SJSA1 (cell line): ENCODE measurements at regions not wholly inside any gene's neighbourhood (a gene's known extent, or its start where the extent isn't known, plus 50 kb on each side); places are given as distances from the start of the nearest gene placed in this dataset.
"Not testable (repeated sequence)": the region's sequence is repeated elsewhere in the genome, so short reads cannot be mapped to it uniquely, and the experiment has no call there.

ENCODE experiments used
- DNase-seq, 2 experiments: peaks; one replicate each; pipeline ENCODE4 v3.0.0-alpha.2; 2015 to 2020; ENCODE audit warnings: low spot score in 2 of 2, low read depth in 1 of 2
- H3K27ac ChIP-seq: fragments of 250-450 bp; sonication (Bioruptor Pico); 2 replicates; pipeline ENCODE4 v1.5.1; 2020; ENCODE audit warnings: mild to moderate bottlenecking, moderate library complexity
- H3K27me3 ChIP-seq: fragments of 250-450 bp; sonication (Bioruptor Pico); replicated peaks from 2 replicates; pipeline ENCODE4 v1.5.1; 2020; ENCODE audit warnings: mild to moderate bottlenecking, moderate library complexity
- H3K36me3 ChIP-seq: fragments of 250-450 bp; sonication (Bioruptor Pico); 2 replicates; pipeline ENCODE4 v1.5.1; 2020; ENCODE audit warnings: mild to moderate bottlenecking
- H3K4me1 ChIP-seq: fragments of 250-450 bp; sonication (Bioruptor Pico); replicated peaks from 2 replicates; pipeline ENCODE4 v1.6.1; 2021; ENCODE audit warnings: mild to moderate bottlenecking
- H3K4me3 ChIP-seq: fragments of 250-450 bp; sonication (Bioruptor Pico); 2 replicates; pipeline ENCODE4 v1.5.1; 2020; ENCODE audit warnings: mild to moderate bottlenecking
- H3K9me3 ChIP-seq: fragments of 250-450 bp; sonication (Bioruptor Pico); replicated peaks from 2 replicates; pipeline ENCODE4 v1.5.1; 2020; ENCODE audit warnings: mild to moderate bottlenecking

DNA sequence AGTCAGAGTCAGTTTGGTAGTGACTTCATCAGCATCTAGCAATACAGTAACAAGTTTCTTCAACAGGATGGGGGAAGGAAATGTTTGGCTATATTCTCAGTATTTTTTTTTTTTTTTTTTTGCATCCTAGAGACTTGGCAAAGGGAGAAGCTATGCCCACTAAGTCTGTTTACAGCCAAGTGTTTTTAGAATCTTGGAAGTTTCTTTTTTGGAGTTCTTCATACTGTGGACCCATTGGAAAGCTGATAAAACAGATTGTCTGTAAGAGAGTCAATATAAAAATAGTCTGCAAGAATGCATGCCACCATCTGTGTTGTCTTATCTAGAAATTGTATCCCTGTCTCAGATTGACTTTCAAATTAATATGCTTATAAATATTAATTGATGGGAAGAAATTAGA, 171.2 kb downstream of the ADCYAP1 start:
- no peak overlapping the region for H3K27ac ChIP-seq
- no peaks in the 10 kb centered on the region for H3K36me3 ChIP-seq
- no peak overlapping the region for H3K4me3 ChIP-seq
- H3K4me1 ChIP-seq: no peaks in the 10 kb centered on the region
- DNase-seq: no peak
- no peaks in the 10 kb centered on the region for H3K9me3 ChIP-seq
- no peaks in the 10 kb centered on the region for H3K27me3 ChIP-seq

DNA sequence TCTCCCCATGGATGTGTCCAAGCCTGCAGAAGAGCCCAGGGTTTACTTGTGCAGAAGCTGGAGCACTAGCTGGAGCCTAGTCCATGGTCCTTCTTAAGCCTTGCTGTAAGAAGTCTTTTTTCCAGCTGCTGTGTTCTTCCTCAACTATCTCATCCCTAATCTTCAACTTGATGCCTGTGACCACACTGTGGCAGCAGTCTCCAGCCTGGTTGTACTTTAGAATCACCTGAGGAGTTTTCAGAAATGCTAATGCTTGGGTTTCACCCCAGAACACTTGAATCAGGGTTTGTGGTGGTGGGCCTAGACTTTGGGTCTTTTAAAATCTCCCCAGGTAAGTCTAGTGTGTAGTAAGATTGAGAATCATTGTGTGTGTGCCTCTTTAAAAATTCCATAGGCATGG, 173.6 kb downstream of the ADCYAP1 start:
- H3K27ac ChIP-seq: no peak overlapping the region
- no peak overlapping the region for H3K4me3 ChIP-seq
- H3K9me3 ChIP-seq: no peaks in the 10 kb centered on the region
- H3K27me3 ChIP-seq: no peaks in the 10 kb centered on the region
- no peaks in the 10 kb centered on the region for H3K4me1 ChIP-seq
- no peaks in the 10 kb centered on the region for H3K36me3 ChIP-seq
- no peak for DNase-seq

DNA sequence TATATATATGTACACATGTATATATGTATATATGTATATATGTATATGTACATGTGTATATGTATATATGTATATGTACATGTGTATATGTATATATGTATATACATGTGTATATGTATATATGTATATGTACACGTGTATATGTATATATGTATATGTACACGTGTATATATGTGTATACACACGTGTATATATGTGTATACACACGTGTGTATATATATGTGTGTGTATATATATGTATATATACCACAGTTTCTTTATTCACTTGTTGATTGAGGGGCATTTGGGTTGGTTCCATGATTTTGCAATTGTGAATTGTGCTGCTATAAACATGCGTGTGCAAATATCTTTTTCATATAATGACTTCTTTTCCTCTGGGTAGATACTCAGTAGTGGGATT, 179.0 kb downstream of the ADCYAP1 start:
- not testable (repeated sequence) for H3K9me3 ChIP-seq, H3K36me3 ChIP-seq

DNA sequence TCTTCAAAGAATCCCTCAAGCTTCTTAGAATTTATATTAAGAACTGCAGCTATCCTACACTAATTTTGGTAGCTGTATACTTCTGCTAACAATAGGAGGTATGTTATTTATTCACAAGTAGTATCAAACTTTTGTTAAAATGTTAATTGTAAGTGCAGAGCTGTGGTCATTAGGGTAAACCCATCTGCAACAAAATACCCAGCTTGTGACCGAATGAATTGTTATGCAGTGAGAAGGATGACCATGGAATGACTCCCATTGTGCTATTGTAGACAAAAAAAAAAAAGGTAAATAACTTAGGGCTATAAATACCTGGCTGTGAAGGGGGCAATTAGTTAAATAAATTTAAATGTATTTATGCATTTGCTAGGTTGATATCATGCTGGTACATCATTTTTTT, 186.1 kb downstream of the ADCYAP1 start:
- H3K27ac ChIP-seq: no peak overlapping the region
- H3K27me3 ChIP-seq: no peaks in the 10 kb centered on the region
- DNase-seq: no peak
- no peak overlapping the region for H3K4me3 ChIP-seq
- H3K9me3 ChIP-seq: no peaks in the 10 kb centered on the region
- H3K36me3 ChIP-seq: no peaks in the 10 kb centered on the region
- no peaks in the 10 kb centered on the region for H3K4me1 ChIP-seq

More for the DNA sequence above, 179.0 kb downstream of the ADCYAP1 start:
- not testable (repeated sequence) for H3K27me3 ChIP-seq, H3K4me1 ChIP-seq, H3K4me3 ChIP-seq, DNase-seq, H3K27ac ChIP-seq

DNA sequence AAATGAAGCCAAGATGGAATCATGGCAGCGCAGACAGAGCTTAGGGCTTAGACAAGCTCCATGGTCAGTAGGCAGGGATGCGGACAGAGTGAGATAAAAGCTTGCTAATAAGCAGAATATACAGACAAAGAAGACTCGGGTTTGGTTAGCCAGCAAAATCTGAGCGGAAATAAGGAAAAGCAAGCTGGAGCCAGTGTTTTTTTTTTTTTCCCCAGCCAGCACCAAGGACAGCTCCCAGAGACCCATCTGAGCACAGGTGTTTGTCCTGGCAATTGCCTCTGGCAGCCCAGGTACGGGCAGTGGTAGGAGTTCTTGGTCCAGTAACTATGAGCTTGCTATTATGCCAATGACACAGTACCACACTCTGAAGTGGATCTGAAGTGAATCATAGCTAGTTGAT, 187.6 kb downstream of the ADCYAP1 start:
- no peak overlapping the region for H3K27ac ChIP-seq

DNA sequence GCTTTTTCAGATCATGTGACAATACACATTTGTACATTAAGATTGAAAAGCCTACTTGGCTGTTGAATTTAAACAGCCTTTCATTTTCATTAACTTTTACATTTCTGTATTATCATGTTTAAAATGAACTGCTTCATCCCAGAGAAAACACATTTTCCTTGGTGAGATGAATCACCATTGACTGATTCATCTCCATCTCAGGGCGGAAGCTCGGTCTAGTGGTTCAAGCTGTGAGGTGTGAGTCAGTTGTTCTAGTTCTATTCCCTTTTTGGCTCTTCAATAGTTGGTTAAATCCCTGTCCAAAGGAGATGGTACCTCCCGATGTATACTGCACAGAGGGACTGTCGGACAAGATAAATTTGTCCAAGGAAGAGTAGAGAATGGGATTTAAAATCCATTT, 189.7 kb downstream of the ADCYAP1 start:
- H3K27ac ChIP-seq: no peak overlapping the region
- DNase-seq: no peak
- H3K27me3 ChIP-seq: no peaks in the 10 kb centered on the region

More for the DNA sequence above, 187.6 kb downstream of the ADCYAP1 start:
- no peak for DNase-seq
- Histone ChIP-seq H3K9me3 (no peaks in the 10 kb centered on the region), H3K36me3 (no peaks in the 10 kb centered on the region), H3K27me3 (no peaks in the 10 kb centered on the region), H3K4me3 (no peak overlapping the region), H3K4me1 (no peaks in the 10 kb centered on the region)

DNA sequence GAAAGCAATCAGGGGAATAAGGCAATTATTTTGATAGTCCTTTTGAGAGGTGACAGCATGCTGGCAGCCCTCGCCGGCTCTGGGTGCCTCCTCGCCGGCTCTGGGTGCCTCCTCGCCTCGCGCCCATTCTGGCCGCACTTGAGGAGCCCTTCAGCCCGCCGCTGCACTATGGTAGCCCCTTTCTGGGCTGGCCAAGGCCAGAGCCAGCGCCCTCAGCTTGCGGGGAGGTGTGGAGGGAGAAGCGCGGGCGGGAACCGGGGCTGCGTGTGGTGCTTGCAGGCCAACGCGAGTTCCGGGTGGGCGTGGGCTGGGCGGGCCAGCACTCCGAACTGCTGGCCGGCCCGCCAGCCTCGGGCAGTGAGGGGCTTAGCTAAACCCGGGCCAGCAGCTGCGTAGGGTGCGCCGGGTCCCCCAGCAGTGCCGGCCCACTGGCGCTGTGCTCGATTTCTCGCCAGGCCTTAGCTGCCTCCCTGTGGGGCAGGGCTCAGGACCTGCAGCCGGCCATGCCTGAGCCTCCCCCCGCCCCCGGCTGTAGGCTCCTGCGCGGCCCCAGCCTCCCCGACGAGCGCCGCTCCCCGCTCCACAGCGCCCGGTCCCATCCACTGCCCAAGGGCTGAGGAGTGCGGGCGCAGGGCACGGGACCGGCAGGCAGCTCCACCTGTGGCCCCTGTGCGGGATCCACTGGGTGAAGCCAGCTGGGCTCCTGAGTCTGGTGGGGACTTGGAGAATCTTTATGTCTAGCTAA, 193.5 kb downstream of the ADCYAP1 start:
- not testable (repeated sequence) for H3K9me3 ChIP-seq, H3K27ac ChIP-seq, H3K4me3 ChIP-seq, H3K36me3 ChIP-seq, DNase-seq, H3K4me1 ChIP-seq, H3K27me3 ChIP-seq

More for the DNA sequence above, 189.7 kb downstream of the ADCYAP1 start:
- H3K9me3 ChIP-seq: no peaks in the 10 kb centered on the region
- H3K4me3 ChIP-seq: no peak overlapping the region
- H3K36me3 ChIP-seq: no peaks in the 10 kb centered on the region
- H3K4me1 ChIP-seq: no peaks in the 10 kb centered on the region

DNA sequence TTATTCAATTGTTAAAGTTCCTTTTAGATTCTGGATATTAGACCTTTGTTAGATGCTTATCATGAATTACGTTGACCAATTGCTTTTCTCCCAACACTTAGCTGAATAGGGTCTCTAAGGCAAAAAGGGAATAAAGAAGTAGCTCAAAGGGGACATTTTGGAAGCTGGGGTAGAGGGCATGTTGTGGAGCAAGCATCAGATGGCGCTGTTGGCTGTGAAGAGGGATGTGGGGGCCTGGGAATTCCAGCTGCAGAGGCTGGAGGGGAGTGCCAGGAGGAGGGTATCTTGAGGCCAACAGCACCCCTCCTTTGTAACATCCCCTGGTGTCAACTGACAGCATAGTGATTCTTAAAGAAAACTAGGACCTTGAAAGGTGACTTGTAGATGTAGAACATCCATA, 198.2 kb downstream of the ADCYAP1 start:
- Histone ChIP-seq H3K27me3 (no peaks in the 10 kb centered on the region), H3K4me1 (no peaks in the 10 kb centered on the region), H3K36me3 (no peaks in the 10 kb centered on the region), H3K4me3 (no peak overlapping the region), H3K27ac (no peak overlapping the region), H3K9me3 (no peaks in the 10 kb centered on the region; the same call in 1 of the 2 replicates)
- no peak for DNase-seq

DNA sequence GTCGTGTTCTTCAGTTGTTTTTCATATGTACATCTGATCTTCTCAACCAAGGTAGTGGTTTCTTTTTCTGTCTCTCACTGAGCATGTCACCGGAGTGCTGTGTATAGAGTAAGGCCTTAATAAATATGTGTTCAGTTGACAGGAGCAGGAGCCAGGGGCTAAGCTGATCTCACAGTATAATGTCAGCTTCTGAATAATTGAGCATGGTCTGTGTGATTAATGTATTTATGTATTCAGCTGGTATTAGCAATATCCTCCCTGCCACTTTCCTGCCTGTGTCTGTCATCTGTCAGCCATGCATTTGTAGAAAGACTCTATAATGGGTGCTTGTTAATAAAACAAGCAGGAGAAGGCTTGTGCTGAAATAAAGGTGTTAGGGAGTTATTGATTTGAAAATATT, 198.9 kb downstream of the ADCYAP1 start:
- Histone ChIP-seq H3K9me3 (no peaks in the 10 kb centered on the region; the same call in 1 of the 2 replicates), H3K27ac (no peak overlapping the region), H3K27me3 (no peaks in the 10 kb centered on the region), H3K4me3 (no peak overlapping the region), H3K36me3 (no peaks in the 10 kb centered on the region), H3K4me1 (no peaks in the 10 kb centered on the region)
- no peak for DNase-seq

DNA sequence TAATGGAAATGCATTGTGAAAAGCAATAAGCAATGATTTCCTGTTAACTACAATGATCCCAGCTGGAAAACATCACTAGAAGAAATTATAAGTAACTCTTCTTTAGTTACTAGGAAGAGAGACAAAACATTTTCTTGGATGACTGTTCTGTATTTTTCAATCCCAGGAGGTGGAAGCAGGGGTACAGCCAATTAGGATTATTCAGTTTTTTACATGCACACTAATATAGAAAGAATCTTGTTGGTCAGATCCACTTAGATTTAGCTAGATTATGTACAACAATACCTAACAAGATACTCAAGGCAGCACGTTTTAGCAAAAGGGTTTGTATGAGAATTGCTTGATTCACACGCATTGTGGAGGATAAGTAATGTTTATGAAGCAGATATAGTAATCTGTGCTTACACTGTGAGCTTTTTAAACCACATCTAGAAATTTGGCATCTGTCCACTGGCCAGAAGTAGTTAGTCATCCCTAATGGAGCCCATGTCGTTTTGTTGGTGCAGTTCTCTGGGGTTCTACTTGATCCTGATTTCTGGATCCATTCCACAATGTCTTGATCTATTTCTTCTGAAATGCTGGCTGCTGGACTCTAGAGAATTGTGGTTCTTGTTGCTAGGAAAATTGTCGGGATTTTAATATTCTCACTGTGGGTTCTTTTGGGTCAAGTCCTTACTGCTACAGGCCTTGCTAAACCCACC, 199.7 kb downstream of the ADCYAP1 start:
- Histone ChIP-seq H3K4me1 (no peaks in the 10 kb centered on the region), H3K27ac (no peak overlapping the region), H3K36me3 (no peaks in the 10 kb centered on the region), H3K4me3 (no peak overlapping the region), H3K9me3 (no peaks in the 10 kb centered on the region; the same call in 1 of the 2 replicates), H3K27me3 (no peaks in the 10 kb centered on the region)
- no peak for DNase-seq

DNA sequence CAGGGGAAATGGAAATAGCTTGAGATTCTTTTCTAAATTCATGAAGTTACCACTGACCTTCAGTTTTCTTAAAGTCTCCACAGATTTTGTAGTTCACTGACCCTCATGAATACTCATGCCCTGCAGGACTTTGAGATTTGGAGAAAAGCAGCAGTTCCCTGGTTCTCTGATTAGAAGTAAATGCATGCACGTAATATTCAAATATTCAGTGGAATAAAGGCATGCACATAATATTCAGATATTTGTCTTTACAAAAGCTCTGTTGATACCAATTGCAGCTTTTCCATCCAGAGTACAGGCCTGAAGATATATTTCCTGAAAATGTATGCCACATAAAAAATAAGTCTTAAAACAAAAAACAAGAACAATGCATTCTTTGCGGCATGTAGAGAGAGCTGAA, 219.8 kb downstream of the ADCYAP1 start:
- no peaks in the 10 kb centered on the region for H3K9me3 ChIP-seq

DNA sequence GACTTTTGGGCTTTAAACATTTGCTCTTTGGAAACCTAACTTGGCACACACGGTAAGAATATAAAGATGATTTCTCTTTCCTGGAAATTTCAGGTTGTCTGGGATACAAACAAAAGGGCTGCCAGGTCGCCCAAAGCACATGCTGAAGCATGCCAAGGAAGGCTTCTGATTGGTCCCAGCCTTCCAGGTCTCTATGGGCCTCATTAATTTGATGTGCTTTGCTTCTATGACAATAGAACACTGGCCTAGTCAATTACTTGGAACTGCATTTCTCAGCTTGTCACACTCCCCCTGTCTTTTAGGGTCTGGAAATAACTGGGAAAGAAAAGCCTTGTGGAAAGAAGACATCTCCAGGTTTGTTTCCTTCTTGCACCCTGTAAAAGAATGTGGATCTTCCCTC, 228.9 kb downstream of the ADCYAP1 start:
- Histone ChIP-seq H3K4me1 (no peaks in the 10 kb centered on the region), H3K9me3 (no peaks in the 10 kb centered on the region), H3K27me3 (no peaks in the 10 kb centered on the region; the same call in 1 of the 2 replicates), H3K4me3 (no peak overlapping the region), H3K27ac (no peak overlapping the region), H3K36me3 (no peaks in the 10 kb centered on the region)
- no peak for DNase-seq

More for the DNA sequence above, 219.8 kb downstream of the ADCYAP1 start:
- Histone ChIP-seq H3K4me3 (no peak overlapping the region), H3K27ac (no peak overlapping the region), H3K36me3 (no peaks in the 10 kb centered on the region), H3K27me3 (no peaks in the 10 kb centered on the region), H3K4me1 (no peaks in the 10 kb centered on the region)
- no peak for DNase-seq

DNA sequence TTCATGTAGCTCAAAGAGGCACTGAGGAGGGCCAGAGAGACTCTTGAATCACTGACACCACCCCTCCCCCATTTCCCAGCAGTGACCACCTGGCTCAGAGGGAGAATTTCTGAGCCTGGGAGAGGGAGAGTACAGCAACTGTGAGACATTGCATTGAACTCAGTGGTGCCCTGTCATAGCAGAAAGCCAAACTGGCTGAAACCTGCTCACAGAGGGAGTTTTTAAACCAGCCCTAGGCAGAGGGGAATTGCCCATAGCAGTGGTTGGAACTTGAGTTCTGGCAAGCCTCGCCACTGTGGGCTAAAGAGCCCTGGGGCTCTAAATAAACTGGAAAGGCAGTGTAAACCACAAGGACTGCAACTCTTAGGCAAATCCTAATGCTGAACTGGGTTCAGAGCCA, 243.1 kb downstream of the ADCYAP1 start:
- no peak overlapping the region for H3K4me3 ChIP-seq
- no peaks in the 10 kb centered on the region for H3K9me3 ChIP-seq
- no peak for DNase-seq
- H3K36me3 ChIP-seq: no peaks in the 10 kb centered on the region
- H3K4me1 ChIP-seq: no peaks in the 10 kb centered on the region
- H3K27ac ChIP-seq: no peak overlapping the region
- H3K27me3 ChIP-seq: no peaks in the 10 kb centered on the region

DNA sequence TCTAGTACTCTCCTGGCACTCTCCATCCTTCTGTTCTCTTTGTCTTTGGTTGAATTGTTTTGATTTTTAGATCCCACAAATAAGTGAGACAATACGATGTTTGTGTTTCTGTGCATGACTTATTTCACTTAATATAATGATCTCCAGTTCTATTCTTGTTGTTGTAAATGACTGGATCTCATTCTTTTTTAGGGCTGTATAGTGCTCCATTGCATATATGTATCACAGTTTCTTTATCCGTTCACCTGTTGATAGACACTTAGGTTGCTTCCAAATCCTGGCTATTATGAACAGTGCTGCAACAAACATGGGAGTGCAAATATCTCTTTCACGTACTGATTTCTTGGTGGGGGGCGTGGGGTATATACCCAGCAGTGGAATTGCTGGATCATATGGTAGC, 245.0 kb downstream of the ADCYAP1 start:
- no peaks in the 10 kb centered on the region for H3K4me1 ChIP-seq
- DNase-seq: no peak
- H3K36me3 ChIP-seq: no peaks in the 10 kb centered on the region
- H3K4me3 ChIP-seq: no peak overlapping the region
- no peaks in the 10 kb centered on the region for H3K9me3 ChIP-seq
- no peaks in the 10 kb centered on the region for H3K27me3 ChIP-seq
- H3K27ac ChIP-seq: no peak overlapping the region
